Neural cell (in vitro differentiated cells): ENCODE measurements at regions not wholly inside any gene's neighbourhood (a gene's known extent, or its start where the extent isn't known, plus 50 kb on each side); places are given as distances from the start of the nearest gene placed in this dataset.

Experiments
- CTCF ChIP-seq: fragments of 450-650 bp; IDR thresholded peaks from 2 replicates; pipeline ENCODE4 v1.5.1; 2014; ENCODE audit warnings: antibody characterized with exemption, mild to moderate bottlenecking, moderate library complexity; ENCODE audit not compliant: poor library complexity, severe bottlenecking
- POLR2AphosphoS5 ChIP-seq: IDR thresholded peaks from 2 replicates; pipeline ENCODE4 v1.6.1; 2012
- RAD21 ChIP-seq: fragments of 450-650 bp; conservative IDR thresholded peaks from 2 replicates; pipeline ENCODE4 v1.6.1; 2014; ENCODE audit warnings: antibody characterized with exemption, mild to moderate bottlenecking, moderate library complexity

GRCh38 chr5:116375926-116376325 is 198.7 kb downstream of the SEMA6A start:
- TF ChIP-seq CTCF = no peak
- TF ChIP-seq POLR2AphosphoS5 = no peak
- TF ChIP-seq RAD21 = no peak
